A549 (cell line): ENCODE measurements at regions not wholly inside any gene's neighbourhood (a gene's known extent, or its start where the extent isn't known, plus 50 kb on each side); places are given as distances from the start of the nearest gene placed in this dataset.

Experiments
- CHD4 ChIP-seq: fragments of 200-600 bp; sonication (generic); IDR thresholded peaks from 2 replicates; pipeline ENCODE4 v1.6.1; 2016; ENCODE audit warnings: antibody characterized with exemption, mild to moderate bottlenecking, borderline replicate concordance
- CTCF ChIP-seq: fragments of >200 bp; sonication (Bioruptor Twin); formaldehyde crosslinking; IDR thresholded peaks from 3 replicates; pipeline ENCODE4 v1.5.1; 2016
- EHF ChIP-seq: fragments of 250-450 bp; sonication (Bioruptor Pico); IDR thresholded peaks from 2 replicates; pipeline ENCODE4 v1.5.0; 2020; ENCODE audit warnings: mild to moderate bottlenecking
- EP300 ChIP-seq, 2 experiments: fragments of >200 bp; sonication (Bioruptor Twin); formaldehyde crosslinking; IDR thresholded peaks; 2 replicates in 1 of 2; 3 replicates in 1 of 2; pipeline ENCODE4 v1.6.1; 2016 to 2017
- HOXB5 ChIP-seq: fragments of 250-450 bp; sonication (Bioruptor Pico); IDR thresholded peaks from 2 replicates; pipeline ENCODE4 v1.5.0; 2020; ENCODE audit warnings: mild to moderate bottlenecking, moderate library complexity
- JUN ChIP-seq, 2 experiments: fragments of >200 bp; sonication (Bioruptor Twin); formaldehyde crosslinking; IDR thresholded peaks; 2 replicates in 1 of 2; 3 replicates in 1 of 2; pipeline ENCODE4 v1.6.1; 2016 to 2017
- MAFK ChIP-seq: fragments of 450-650 bp; IDR thresholded peaks from 2 replicates; pipeline ENCODE4 v1.6.1; 2014; ENCODE audit not compliant: partially characterized antibody
- MAX ChIP-seq: IDR thresholded peaks from 2 replicates; pipeline ENCODE4 v1.6.1; 2012
- NR3C1 ChIP-seq: fragments of >200 bp; sonication (Bioruptor Twin); formaldehyde crosslinking; IDR thresholded peaks from 3 replicates; pipeline ENCODE4 v1.6.1; 2017
- POLR2A ChIP-seq: IDR thresholded peaks from 2 replicates; pipeline ENCODE4 v1.6.1; 2012; ENCODE audit warnings: mild to moderate bottlenecking, low read length
- RFX5 ChIP-seq: fragments of 450-650 bp; IDR thresholded peaks from 2 replicates; pipeline ENCODE4 v1.7.1; 2014; ENCODE audit warnings: antibody characterized with exemption, mild to moderate bottlenecking, moderate library complexity
- SMC3 ChIP-seq: fragments of >200 bp; sonication (Bioruptor Twin); formaldehyde crosslinking; IDR thresholded peaks from 3 replicates; pipeline ENCODE4 v1.6.1; 2018; ENCODE audit warnings: inconsistent platforms
- USF2 ChIP-seq: fragments of 450-650 bp; IDR thresholded peaks from 2 replicates; pipeline ENCODE4 v1.6.1; 2014; ENCODE audit warnings: antibody characterized with exemption

- TF ChIP-seq CTCF (no peak), EP300 (IDR thresholded peaks at IDR 0.05) (no peak), EHF (CRISPR knock-in tag) (no peak), CHD4 (no peak), SMC3 (no peak), NR3C1 (no peak), MAFK (no peak), RFX5 (no peak), HOXB5 (CRISPR knock-in tag) (no peak), POLR2A (no peak), USF2 (no peak), JUN (IDR thresholded peaks at IDR 0.05) (no peak), MAX (no peak)
Observed at GRCh38 chr4:132707955-132708354, 441.1 kb upstream of the PCDH10 start.
